NCI-H526 treated with DMSO at 0.1 percent for 48 hours (cell line): ENCODE measurements at regions not wholly inside any gene's neighbourhood (a gene's known extent, or its start where the extent isn't known, plus 50 kb on each side); places are given as distances from the start of the nearest gene placed in this dataset.
"Not testable (repeated sequence)": the region's sequence is repeated elsewhere in the genome, so short reads cannot be mapped to it uniquely, and the experiment has no call there.

Experiments
- DNase-seq: peaks from one replicate; lab custom pipeline; 2025; lab: John Stamatoyannopoulos, UW

- DNase-seq: no peak
Measured at GRCh38 chr9:26667882-26668281, 224.7 kb downstream of the CAAP1 start.

- no peak for DNase-seq
Measured at GRCh38 chr9:26665666-26666065, 226.9 kb downstream of the CAAP1 start.

GRCh38 chr9:26664087-26664773 lies 228.4 kb downstream of the CAAP1 start:
- DNase-seq: not testable (repeated sequence)

- no peak for DNase-seq
Measured at GRCh38 chr9:26662476-26662875, 230.1 kb downstream of the CAAP1 start.

GRCh38 chr9:26658476-26658875 lies 234.1 kb downstream of the CAAP1 start:
- DNase-seq: no peak

- no peak for DNase-seq
Measured at GRCh38 chr9:26657958-26658357, 234.6 kb downstream of the CAAP1 start.

GRCh38 chr9:26656003-26656870 lies 236.4 kb downstream of the CAAP1 start:
- DNase-seq: no peak

- DNase-seq: no peak
Measured at GRCh38 chr9:26655166-26655565, 237.4 kb downstream of the CAAP1 start.

- DNase-seq: no peak
Measured at GRCh38 chr9:26650325-26650724, 242.3 kb downstream of the CAAP1 start.

GRCh38 chr9:26643826-26644225 lies 248.8 kb downstream of the CAAP1 start:
- no peak for DNase-seq

GRCh38 chr9:26639761-26640160 lies 252.8 kb downstream of the CAAP1 start:
- DNase-seq: no peak

- DNase-seq: no peak
Measured at GRCh38 chr9:26637101-26637500, 255.5 kb downstream of the CAAP1 start.

GRCh38 chr9:26613851-26614350 lies 278.7 kb downstream of the CAAP1 start:
- not testable (repeated sequence) for DNase-seq

- no peak for DNase-seq
Measured at GRCh38 chr9:26612211-26612610, 280.4 kb downstream of the CAAP1 start.

GRCh38 chr9:26606756-26607155 lies 285.8 kb downstream of the CAAP1 start:
- DNase-seq: no peak

GRCh38 chr9:26605367-26605766 lies 287.2 kb downstream of the CAAP1 start:
- DNase-seq: no peak

GRCh38 chr9:26604076-26604662 lies 288.4 kb downstream of the CAAP1 start:
- DNase-seq: no peak

GRCh38 chr9:26603617-26604016 lies 289.0 kb downstream of the CAAP1 start:
- no peak for DNase-seq

GRCh38 chr9:26597542-26598149 lies 295.0 kb downstream of the CAAP1 start:
- DNase-seq: no peak

- no peak for DNase-seq
Measured at GRCh38 chr9:26579056-26579455, 313.5 kb downstream of the CAAP1 start.

- DNase-seq: no peak
Measured at GRCh38 chr9:26574898-26575440, 317.6 kb downstream of the CAAP1 start.

- no peak for DNase-seq
Measured at GRCh38 chr9:26574256-26574655, 318.3 kb downstream of the CAAP1 start.
